BLaER1 treated with 17β-estradiol and CSF1 and Interleukin-3, amounts not matched to agents 10 nM and 100 nM (cell line): ENCODE measurements at regions not wholly inside any gene's neighbourhood (a gene's known extent, or its start where the extent isn't known, plus 50 kb on each side); places are given as distances from the start of the nearest gene placed in this dataset.

ENCODE experiments used
- H3K27ac ChIP-seq, 11 experiments: shearing (Covaris generic); formaldehyde crosslinking; 2 replicates each; pipeline ENCODE4 v1.8.1; 2022
- H3K27me3 ChIP-seq, 11 experiments: shearing (Covaris generic); formaldehyde crosslinking; 2 replicates each; pipeline ENCODE4 v1.8.1; 2022
- H3K36me3 ChIP-seq, 11 experiments: shearing (Covaris generic); formaldehyde crosslinking; 2 replicates each; pipeline ENCODE4 v1.8.1; 2022
- H3K4me1 ChIP-seq, 10 experiments: shearing (Covaris generic); formaldehyde crosslinking; 2 replicates each; pipeline ENCODE4 v1.8.1; 2022
- H3K4me2 ChIP-seq, 11 experiments: shearing (Covaris generic); formaldehyde crosslinking; 2 replicates each; pipeline ENCODE4 v1.8.1; 2022
- H3K4me3 ChIP-seq, 10 experiments: shearing (Covaris generic); formaldehyde crosslinking; 2 replicates each; pipeline ENCODE4 v1.8.1; 2022
- H3K9ac ChIP-seq, 11 experiments: shearing (Covaris generic); formaldehyde crosslinking; 2 replicates each; pipeline ENCODE4 v1.8.1; 2022
- H3K9me3 ChIP-seq, 11 experiments: shearing (Covaris generic); formaldehyde crosslinking; replicated peaks in 1 of 11; 2 replicates each; pipeline ENCODE4 v1.8.1; 2022
- H4K20me1 ChIP-seq, 11 experiments: shearing (Covaris generic); formaldehyde crosslinking; 2 replicates each; pipeline ENCODE4 v1.8.1; 2022
- Cebpa-rat ChIP-seq, 11 experiments: shearing (Covaris generic); IDR thresholded peaks; 2 replicates each; pipeline ENCODE4 v1.8.1; 2022

GRCh38 chr4:45831692-45832091, 292.2 kb downstream of the GABRG1 start:
- TF ChIP-seq Cebpa-rat (IDR thresholded peaks at IDR 0.05) = no peak
- Histone ChIP-seq H3K4me1 (0 out of 20 replicates have a peak, but pooled peaks cover 0 to 6% (median 0%) of the 10 kb centered on the region in 10 experiments), H3K4me2 (no peak overlapping the region), H3K9me3 (no peaks in the 10 kb centered on the region), H3K27me3 (no peaks in the 10 kb centered on the region), H3K27ac (peak overlapping the region in 1 of 11 experiments; percentile 44; a peak in 1 of 22 replicates), H4K20me1 (no peaks in the 10 kb centered on the region), H3K9ac (no peak overlapping the region), H3K4me3 (no peak overlapping the region), H3K36me3 (no peaks in the 10 kb centered on the region)

GRCh38 chr4:45803994-45804393, 319.9 kb downstream of the GABRG1 start:
- no peak overlapping the region for H3K27ac ChIP-seq
- TF ChIP-seq Cebpa-rat (IDR thresholded peaks at IDR 0.05) = no peak
- no peaks in the 10 kb centered on the region for H3K36me3 ChIP-seq
- H3K4me1 ChIP-seq = no peaks in the 10 kb centered on the region
- no peaks in the 10 kb centered on the region for H3K9me3 ChIP-seq
- no peak overlapping the region for H3K4me2 ChIP-seq
- H4K20me1 ChIP-seq = no peaks in the 10 kb centered on the region
- no peak overlapping the region for H3K9ac ChIP-seq
- no peak overlapping the region for H3K4me3 ChIP-seq
- no peaks in the 10 kb centered on the region for H3K27me3 ChIP-seq

GRCh38 chr4:45795135-45795534, 328.7 kb downstream of the GABRG1 start:
- H3K27me3 ChIP-seq = no peaks in the 10 kb centered on the region
- H3K9ac ChIP-seq = no peak overlapping the region
- H3K4me1 ChIP-seq = no peaks in the 10 kb centered on the region
- no peaks in the 10 kb centered on the region for H3K36me3 ChIP-seq
- no peak for TF ChIP-seq Cebpa-rat (IDR thresholded peaks at IDR 0.05)
- no peaks in the 10 kb centered on the region for H3K9me3 ChIP-seq
- no peaks in the 10 kb centered on the region for H4K20me1 ChIP-seq
- H3K4me2 ChIP-seq = no peak overlapping the region
- H3K4me3 ChIP-seq = no peak overlapping the region
- no peak overlapping the region for H3K27ac ChIP-seq

GRCh38 chr4:45778514-45778913, 345.3 kb downstream of the GABRG1 start:
- Histone ChIP-seq H3K27ac (no peak overlapping the region), H3K27me3 (no peaks in the 10 kb centered on the region), H3K4me3 (no peak overlapping the region), H3K9ac (no peak overlapping the region), H3K4me2 (no peak overlapping the region), H3K36me3 (no peaks in the 10 kb centered on the region), H3K9me3 (no peaks in the 10 kb centered on the region), H3K4me1 (no peaks in the 10 kb centered on the region), H4K20me1 (no peaks in the 10 kb centered on the region)
- TF ChIP-seq Cebpa-rat (IDR thresholded peaks at IDR 0.05) = no peak

GRCh38 chr4:45776146-45776545, 347.7 kb downstream of the GABRG1 start:
- Histone ChIP-seq H3K27ac (no peak overlapping the region), H3K9me3 (no peaks in the 10 kb centered on the region), H3K27me3 (no peaks in the 10 kb centered on the region), H3K4me1 (no peaks in the 10 kb centered on the region), H3K4me3 (no peak overlapping the region), H3K4me2 (no peak overlapping the region), H4K20me1 (no peaks in the 10 kb centered on the region), H3K36me3 (no peaks in the 10 kb centered on the region), H3K9ac (no peak overlapping the region)
- TF ChIP-seq Cebpa-rat (IDR thresholded peaks at IDR 0.05) = no peak

GRCh38 chr4:45770958-45771357, 352.9 kb downstream of the GABRG1 start:
- Histone ChIP-seq H3K27me3 (no peaks in the 10 kb centered on the region), H3K4me2 (no peak overlapping the region), H3K9ac (no peak overlapping the region), H3K4me3 (no peak overlapping the region), H4K20me1 (no peaks in the 10 kb centered on the region), H3K4me1 (no peaks in the 10 kb centered on the region), H3K9me3 (no peaks in the 10 kb centered on the region), H3K36me3 (no peaks in the 10 kb centered on the region), H3K27ac (no peak overlapping the region)
- TF ChIP-seq Cebpa-rat (IDR thresholded peaks at IDR 0.05) = no peak

- Histone ChIP-seq H3K4me1 (no peaks in the 10 kb centered on the region), H4K20me1 (no peaks in the 10 kb centered on the region), H3K9ac (no peak overlapping the region), H3K4me2 (no peak overlapping the region), H3K27me3 (no peaks in the 10 kb centered on the region), H3K27ac (no peak overlapping the region), H3K36me3 (no peaks in the 10 kb centered on the region), H3K4me3 (no peak overlapping the region), H3K9me3 (no peaks in the 10 kb centered on the region)
- TF ChIP-seq Cebpa-rat (IDR thresholded peaks at IDR 0.05) = no peak
Measured at GRCh38 chr4:45765521-45765920, 358.3 kb downstream of the GABRG1 start.

GRCh38 chr4:45751877-45752530, 371.9 kb downstream of the GABRG1 start:
- Histone ChIP-seq H3K4me1 (no peaks in the 10 kb centered on the region), H3K27me3 (no peaks in the 10 kb centered on the region), H4K20me1 (no peaks in the 10 kb centered on the region), H3K4me2 (no peak overlapping the region), H3K9me3 (no peaks in the 10 kb centered on the region), H3K9ac (no peak overlapping the region), H3K4me3 (no peak overlapping the region), H3K27ac (no peak overlapping the region), H3K36me3 (no peaks in the 10 kb centered on the region)
- no peak for TF ChIP-seq Cebpa-rat (IDR thresholded peaks at IDR 0.05)

- Histone ChIP-seq H3K4me2 (no peak overlapping the region), H3K4me3 (no peak overlapping the region), H3K9me3 (no peaks in the 10 kb centered on the region), H3K9ac (no peak overlapping the region), H3K4me1 (no peaks in the 10 kb centered on the region), H4K20me1 (no peaks in the 10 kb centered on the region), H3K36me3 (no peaks in the 10 kb centered on the region), H3K27ac (no peak overlapping the region), H3K27me3 (no peaks in the 10 kb centered on the region)
- no peak for TF ChIP-seq Cebpa-rat (IDR thresholded peaks at IDR 0.05)
Measured at GRCh38 chr4:45750721-45751120, 373.1 kb downstream of the GABRG1 start.

GRCh38 chr4:45745741-45746140, 378.1 kb downstream of the GABRG1 start:
- Histone ChIP-seq H3K4me1 (no peaks in the 10 kb centered on the region), H3K4me2 (no peak overlapping the region), H3K9ac (no peak overlapping the region), H3K27me3 (no peaks in the 10 kb centered on the region), H3K4me3 (no peak overlapping the region), H3K27ac (no peak overlapping the region), H3K9me3 (peaks cover 0 to 5% (median 4%) of the 10 kb centered on the region in 11 experiments; a peak in 17 of 22 replicates), H3K36me3 (no peaks in the 10 kb centered on the region), H4K20me1 (no peaks in the 10 kb centered on the region)
- no peak for TF ChIP-seq Cebpa-rat (IDR thresholded peaks at IDR 0.05)
